Liver (tissue), 8 donors: ENCODE measurements at regions not wholly inside any gene's neighbourhood (a gene's known extent, or its start where the extent isn't known, plus 50 kb on each side); places are given as distances from the start of the nearest gene placed in this dataset.

Experiments used
- DNase-seq: peaks from one replicate; pipeline ENCODE4 v3.0.0-alpha.2; 2017; ENCODE audit warnings: low spot score
- H3K27ac ChIP-seq, 2 donors: one replicate each; pipeline ENCODE4 v1.7.0; 2013; ENCODE audit warnings: inconsistent platforms in 2 of 2, low read length in 2 of 2, control low read depth in 1 of 2, low read depth in 1 of 2, mild to moderate bottlenecking in 1 of 2
- H3K27me3 ChIP-seq, 4 donors: one replicate each; pipeline versions ENCODE4 v1.6.1 to v1.7.0; 2013; ENCODE audit warnings: low read length in 3 of 4, inconsistent platforms in 1 of 4, mild to moderate bottlenecking in 1 of 4, moderate library complexity in 1 of 4; ENCODE audit not compliant: control insufficient read depth in 4 of 4, insufficient read depth in 4 of 4
- H3K36me3 ChIP-seq, 4 donors: one replicate each; pipeline versions ENCODE4 v1.6.1 to v1.7.0; 2013; ENCODE audit warnings: low read length in 3 of 4, mild to moderate bottlenecking in 3 of 4, low read depth in 1 of 4, moderate library complexity in 1 of 4; ENCODE audit not compliant: control insufficient read depth in 4 of 4, insufficient read depth in 3 of 4
- H3K4me1 ChIP-seq, 4 donors: one replicate each; pipeline versions ENCODE4 v1.6.1 to v1.7.0; 2013; ENCODE audit warnings: low read length in 3 of 4, mild to moderate bottlenecking in 3 of 4, moderate library complexity in 1 of 4; ENCODE audit not compliant: control insufficient read depth in 4 of 4, insufficient read depth in 4 of 4
- H3K4me3 ChIP-seq, 3 donors: one replicate each; pipeline versions ENCODE4 v1.6.1 to v1.7.0; 2013; ENCODE audit warnings: low read length in 3 of 3, control low read depth in 1 of 3, low read depth in 1 of 3, mild to moderate bottlenecking in 1 of 3
- H3K9ac ChIP-seq, 2 donors: one replicate each; pipeline ENCODE4 v1.7.0; 2013; ENCODE audit warnings: low read length in 2 of 2, mild to moderate bottlenecking in 2 of 2, moderate library complexity in 2 of 2, control low read depth in 1 of 2, low read depth in 1 of 2
- H3K9me3 ChIP-seq, 4 donors: one replicate each; pipeline versions ENCODE4 v1.6.1 to v1.7.0; 2013; ENCODE audit warnings: low read length in 3 of 4; ENCODE audit not compliant: control insufficient read depth in 4 of 4
- ATF3 ChIP-seq: IDR thresholded peaks from 2 replicates; pipeline ENCODE4 v1.6.1; 2016; ENCODE audit warnings: antibody characterized with exemption
- EGR1 ChIP-seq, 2 donors: IDR thresholded peaks; 2 replicates each; pipeline ENCODE4 v1.6.1; 2016 to 2018; ENCODE audit warnings: antibody characterized with exemption in 2 of 2, low read depth in 2 of 2
- FOXA1 ChIP-seq: IDR thresholded peaks from 2 replicates; pipeline ENCODE4 v1.6.1; 2016; ENCODE audit warnings: antibody characterized with exemption
- FOXA2 ChIP-seq: IDR thresholded peaks from 2 replicates; pipeline ENCODE4 v1.6.1; 2016; ENCODE audit warnings: antibody characterized with exemption
- GABPA ChIP-seq, 2 donors: IDR thresholded peaks in 1 of 2; conservative IDR thresholded peaks in 1 of 2; 2 replicates each; pipeline ENCODE4 v1.6.1; 2016; ENCODE audit warnings: antibody characterized with exemption in 2 of 2, mild to moderate bottlenecking in 1 of 2, moderate library complexity in 1 of 2
- HNF4A ChIP-seq, 2 donors: conservative IDR thresholded peaks; 2 replicates each; pipeline ENCODE4 v1.6.1; 2016; ENCODE audit warnings: antibody characterized with exemption in 2 of 2, mild to moderate bottlenecking in 2 of 2
- HNF4G ChIP-seq: IDR thresholded peaks from 2 replicates; pipeline ENCODE4 v1.6.1; 2016; ENCODE audit warnings: antibody characterized with exemption
- JUND ChIP-seq, 2 donors: IDR thresholded peaks; 2 replicates each; pipeline ENCODE4 v1.6.1; 2016; ENCODE audit warnings: antibody characterized with exemption in 2 of 2
- NR2F2 ChIP-seq: IDR thresholded peaks from 2 replicates; pipeline ENCODE4 v1.6.1; 2016; ENCODE audit warnings: antibody characterized with exemption
- RAD21 ChIP-seq, 2 donors: IDR thresholded peaks; 2 replicates each; pipeline ENCODE4 v1.6.1; 2016; ENCODE audit warnings: antibody characterized with exemption in 2 of 2, mild to moderate bottlenecking in 2 of 2
- RXRA ChIP-seq, 2 donors: IDR thresholded peaks; 2 replicates each; pipeline ENCODE4 v1.6.1; 2017 to 2018; ENCODE audit warnings: antibody characterized with exemption in 2 of 2, mild to moderate bottlenecking in 1 of 2
- TAF1 ChIP-seq: conservative IDR thresholded peaks from 2 replicates; pipeline ENCODE4 v1.6.1; 2016; ENCODE audit warnings: antibody characterized with exemption, mild to moderate bottlenecking
- YY1 ChIP-seq: IDR thresholded peaks from 2 replicates; pipeline ENCODE4 v1.6.1; 2016; ENCODE audit warnings: antibody characterized with exemption, mild to moderate bottlenecking
- ZBTB33 ChIP-seq: IDR thresholded peaks from 2 replicates; pipeline ENCODE4 v1.6.1; 2016; ENCODE audit warnings: antibody characterized with exemption
- WGBS: extraction: QIAGEN DNeasy Blood & Tissue Kit; methylation state at CpG from one replicate; pipeline ENCODE4 v1.1.7; 2013; 5-methylcytosine and 5-hydroxymethylcytosine counted together
- TF ChIP-seq, protein P1 (sequence below): fragments of 150-350 bp; IDR thresholded peaks from 2 replicates; pipeline ENCODE4 v1.5.1; 2017; ENCODE audit warnings: improper control_type of control experiment, low read depth, low read length; ENCODE audit not compliant: missing input control
- donor health status: healthy.
- donor health status: healthy.
- donor health status: healthy.
- donor health status: healthy.
- donor health status: healthy.

- Histone ChIP-seq H3K4me3 (no peak overlapping the region), H3K27ac (no peak overlapping the region), H3K9me3 (no peaks in the 10 kb centered on the region), H3K9ac (no peak overlapping the region), H3K4me1 (no peaks in the 10 kb centered on the region), H3K27me3 (peaks cover 0 to 5% (median 0%) of the 10 kb centered on the region in 4 donors), H3K36me3 (no peaks in the 10 kb centered on the region)
- 88% methylated on average over 10 of the region's 10 CpGs for WGBS
- no peak for TF ChIP-seq FOXA1
- no peak for TF ChIP-seq EGR1 (IDR thresholded peaks at IDR 0.05; ENCODE audit: low read depth in 2 of 2)
- no peak for TF ChIP-seq FOXA2
- no peak for TF ChIP-seq NR2F2
- TF ChIP-seq YY1, result no peak
- TF ChIP-seq RAD21 (IDR thresholded peaks at IDR 0.05), result no peak
- no peak for TF ChIP-seq ZBTB33
- TF ChIP-seq, protein P1, sequence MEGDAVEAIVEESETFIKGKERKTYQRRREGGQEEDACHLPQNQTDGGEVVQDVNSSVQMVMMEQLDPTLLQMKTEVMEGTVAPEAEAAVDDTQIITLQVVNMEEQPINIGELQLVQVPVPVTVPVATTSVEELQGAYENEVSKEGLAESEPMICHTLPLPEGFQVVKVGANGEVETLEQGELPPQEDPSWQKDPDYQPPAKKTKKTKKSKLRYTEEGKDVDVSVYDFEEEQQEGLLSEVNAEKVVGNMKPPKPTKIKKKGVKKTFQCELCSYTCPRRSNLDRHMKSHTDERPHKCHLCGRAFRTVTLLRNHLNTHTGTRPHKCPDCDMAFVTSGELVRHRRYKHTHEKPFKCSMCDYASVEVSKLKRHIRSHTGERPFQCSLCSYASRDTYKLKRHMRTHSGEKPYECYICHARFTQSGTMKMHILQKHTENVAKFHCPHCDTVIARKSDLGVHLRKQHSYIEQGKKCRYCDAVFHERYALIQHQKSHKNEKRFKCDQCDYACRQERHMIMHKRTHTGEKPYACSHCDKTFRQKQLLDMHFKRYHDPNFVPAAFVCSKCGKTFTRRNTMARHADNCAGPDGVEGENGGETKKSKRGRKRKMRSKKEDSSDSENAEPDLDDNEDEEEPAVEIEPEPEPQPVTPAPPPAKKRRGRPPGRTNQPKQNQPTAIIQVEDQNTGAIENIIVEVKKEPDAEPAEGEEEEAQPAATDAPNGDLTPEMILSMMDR, result no peak
- no peak for TF ChIP-seq HNF4G
- no peak for TF ChIP-seq TAF1
- no peak for TF ChIP-seq GABPA (IDR thresholded peaks at IDR 0.05 in 1 of 2, conservative IDR thresholded peaks at IDR 0.05 in 1 of 2)
- TF ChIP-seq RXRA (IDR thresholded peaks at IDR 0.05), result no peak
- TF ChIP-seq HNF4A (conservative IDR thresholded peaks at IDR 0.05), result no peak
- no peak for TF ChIP-seq ATF3
- no peak for DNase-seq
These were observed 130.7 kb downstream of the ACTL8 start for GRCh38 chr1:17885663-17886320.

- no peaks in the 10 kb centered on the region for H3K4me1 ChIP-seq
- no peak overlapping the region for H3K27ac ChIP-seq
- peaks cover 0 to 5% (median 0%) of the 10 kb centered on the region in 4 donors for H3K27me3 ChIP-seq
- 69% methylated on average over 8 of the region's 8 CpGs for WGBS
- TF ChIP-seq JUND (IDR thresholded peaks at IDR 0.05) (no peak), FOXA2 (no peak), RXRA (IDR thresholded peaks at IDR 0.05) (no peak), YY1 (no peak), HNF4G (no peak), ZBTB33 (no peak), ATF3 (no peak), NR2F2 (no peak), RAD21 (IDR thresholded peaks at IDR 0.05) (no peak)
- TF ChIP-seq, protein P1, result no peak
- DNase-seq, result no peak
- H3K9me3 ChIP-seq, result no peaks in the 10 kb centered on the region
- H3K9ac ChIP-seq, result no peak overlapping the region
- no peaks in the 10 kb centered on the region for H3K36me3 ChIP-seq
- no peak overlapping the region for H3K4me3 ChIP-seq
These were observed 131.3 kb downstream of the ACTL8 start for GRCh38 chr1:17886386-17886785.
